Activated CD8-positive, alpha-beta memory T cell treated with anti-CD3 and anti-CD28 coated beads for 24 hours (primary cell): ENCODE measurements at regions not wholly inside any gene's neighbourhood (a gene's known extent, or its start where the extent isn't known, plus 50 kb on each side); places are given as distances from the start of the nearest gene placed in this dataset.

ENCODE experiments used
- DNase-seq: peaks from one replicate; pipeline ENCODE4 v3.0.0-alpha.2; 2020

GRCh38 chr11:134905517-134905916 lies 493.5 kb upstream of the B3GAT1 start:
- DNase-seq: no peak

DNA sequence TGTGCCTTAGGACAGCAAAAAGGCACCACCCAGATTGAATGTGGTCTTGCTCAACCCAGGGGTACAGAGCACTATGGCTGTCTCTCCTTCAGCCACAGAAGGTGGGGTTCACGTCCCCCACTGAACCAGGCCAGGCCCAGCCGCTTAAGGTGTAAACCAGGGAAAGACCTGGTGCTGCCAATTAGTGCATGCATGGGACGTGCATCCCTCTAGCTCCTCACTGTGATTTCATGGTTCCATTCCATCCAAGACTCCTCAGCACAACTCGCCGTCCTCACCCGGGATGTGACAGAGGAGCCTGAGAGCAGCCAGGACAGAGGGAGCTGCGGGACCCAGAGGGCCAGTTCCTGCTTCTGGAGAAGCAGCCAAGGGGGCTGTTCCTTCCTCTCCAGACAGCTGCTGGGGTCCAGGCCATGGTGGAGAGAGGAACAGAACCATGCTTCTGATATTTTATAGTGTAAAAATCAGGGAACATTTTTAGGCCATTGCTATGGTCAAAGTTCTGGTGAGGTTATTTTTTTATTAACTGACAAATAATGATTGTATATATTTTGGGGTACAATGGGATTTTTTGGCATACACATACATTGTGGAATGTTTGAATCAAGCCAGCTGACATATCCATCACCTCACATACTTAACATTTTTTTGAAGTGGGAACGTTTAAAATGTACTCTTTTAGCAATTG lies 492.2 kb upstream of the B3GAT1 start:
- no peak for DNase-seq

DNA sequence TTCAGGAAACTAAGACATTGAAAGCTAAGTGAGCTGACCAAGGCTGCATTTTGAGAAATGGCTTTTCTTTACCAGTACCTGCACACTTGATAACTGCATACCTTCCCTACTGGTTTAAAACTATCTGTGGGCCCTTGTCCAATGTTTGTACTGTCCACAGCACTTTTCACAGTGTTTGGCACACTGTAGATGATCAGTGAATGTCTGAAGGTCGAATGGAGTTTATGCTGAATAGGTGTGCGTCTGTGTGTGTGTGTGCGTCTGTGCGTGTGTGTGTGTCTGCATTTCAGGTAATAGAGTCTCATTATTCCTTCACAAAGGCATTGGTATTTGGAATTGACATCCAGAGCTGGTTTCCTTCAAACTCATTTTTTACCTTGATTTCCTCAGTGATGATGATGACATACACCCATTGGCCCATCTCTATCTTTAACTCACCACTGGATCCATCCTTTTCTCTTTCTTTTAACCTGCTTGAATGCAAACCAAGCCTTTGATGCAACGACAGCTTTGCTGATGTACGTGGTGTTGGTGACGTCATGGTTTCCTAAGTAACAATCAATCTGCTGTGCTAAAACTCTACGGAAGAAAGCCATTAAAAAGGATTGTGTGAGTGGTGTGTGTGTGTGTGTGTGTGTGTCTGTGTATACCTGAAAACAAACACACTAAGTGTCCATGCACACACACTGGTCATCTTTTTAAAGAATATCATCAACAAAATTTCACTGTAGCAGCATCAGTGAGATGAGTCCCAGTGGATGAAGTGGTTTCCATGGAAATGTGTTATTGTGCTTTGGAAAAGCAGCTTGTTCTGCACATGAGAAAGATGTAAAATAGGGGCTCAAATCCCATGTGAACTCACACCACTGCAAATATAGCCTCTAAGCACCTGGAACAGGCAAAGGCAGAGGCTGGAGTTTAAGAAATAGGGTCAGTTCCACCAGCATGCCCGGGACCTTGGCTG lies 490.2 kb upstream of the B3GAT1 start:
- no peak for DNase-seq

GRCh38 chr11:134901542-134901941 lies 489.5 kb upstream of the B3GAT1 start:
- no peak for DNase-seq

GRCh38 chr11:134893810-134894685 lies 482.0 kb upstream of the B3GAT1 start:
- no peak for DNase-seq

GRCh38 chr11:134890446-134890845 lies 478.4 kb upstream of the B3GAT1 start:
- no peak for DNase-seq

- DNase-seq: no peak
Measured at GRCh38 chr11:134889832-134890231, 477.8 kb upstream of the B3GAT1 start.

GRCh38 chr11:134888821-134889220 lies 476.8 kb upstream of the B3GAT1 start:
- no peak for DNase-seq

- no peak for DNase-seq
Measured at GRCh38 chr11:134887896-134888295, 475.9 kb upstream of the B3GAT1 start.

GRCh38 chr11:134883484-134883883 lies 471.4 kb upstream of the B3GAT1 start:
- no peak for DNase-seq

GRCh38 chr11:134882671-134883297 lies 470.7 kb upstream of the B3GAT1 start:
- no peak for DNase-seq

GRCh38 chr11:134882141-134882540 lies 470.1 kb upstream of the B3GAT1 start:
- no peak for DNase-seq

DNA sequence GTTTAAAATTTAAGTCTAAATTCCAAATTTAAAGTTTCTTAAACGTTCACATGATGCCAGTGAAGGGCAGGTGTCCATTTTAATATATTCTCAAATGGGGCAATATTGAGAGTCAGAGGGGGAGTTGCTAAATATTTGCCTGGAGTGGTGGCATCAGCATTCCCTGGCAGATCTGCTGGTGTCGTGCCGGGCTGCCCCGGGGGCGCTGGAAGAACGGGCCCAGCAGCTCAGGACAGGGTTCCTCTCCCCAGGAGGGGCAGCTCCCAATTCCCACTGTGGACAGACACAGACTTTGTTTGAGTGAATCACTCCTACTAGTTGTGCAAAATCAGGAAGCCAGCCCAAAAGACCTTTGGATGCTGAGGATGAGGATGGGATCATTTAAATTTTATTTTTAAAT lies 468.7 kb upstream of the B3GAT1 start:
- no peak for DNase-seq

- no peak for DNase-seq
Measured at GRCh38 chr11:134879931-134880330, 467.9 kb upstream of the B3GAT1 start.

DNA sequence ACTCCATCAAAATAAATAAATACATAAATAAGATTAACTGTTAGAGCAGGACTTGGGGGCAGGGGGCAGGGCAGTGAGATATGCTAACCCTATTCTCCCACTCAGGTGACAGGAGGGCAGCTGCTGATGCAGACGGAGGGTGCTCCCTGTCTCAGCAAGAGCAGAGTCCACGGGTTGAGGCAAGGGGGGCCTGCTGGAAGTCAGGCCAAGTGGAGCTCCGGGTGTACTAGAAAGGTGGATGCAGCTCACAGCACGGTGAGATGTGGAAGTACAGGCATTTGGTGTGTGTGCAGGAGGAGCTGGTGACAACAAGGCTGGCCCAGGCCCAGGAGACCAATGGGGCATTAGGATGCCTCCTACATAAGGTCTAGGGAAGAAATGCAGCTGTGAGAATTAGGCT lies 467.3 kb upstream of the B3GAT1 start:
- no peak for DNase-seq

DNA sequence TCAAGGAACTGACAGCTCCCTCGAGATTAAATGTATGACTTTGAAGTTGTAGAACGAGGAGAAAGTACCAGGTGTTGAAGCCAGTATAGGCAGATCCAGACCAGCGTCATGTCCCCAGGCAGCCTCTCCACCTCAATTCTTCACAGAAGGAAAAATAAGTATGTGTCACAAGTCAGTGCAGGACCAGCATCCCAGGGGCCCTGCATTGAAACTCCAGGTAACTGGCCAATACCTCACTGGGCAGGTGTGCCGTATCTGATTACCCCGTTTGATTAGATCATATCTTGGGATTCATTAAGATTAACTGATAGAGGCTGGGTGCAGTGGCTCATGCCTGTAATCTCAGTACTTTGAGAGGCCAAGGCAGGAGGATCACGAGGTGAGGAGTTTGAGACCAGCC lies 466.7 kb upstream of the B3GAT1 start:
- DNase-seq: no peak

- DNase-seq: no peak
Measured at GRCh38 chr11:134876226-134876625, 464.2 kb upstream of the B3GAT1 start.

GRCh38 chr11:134866981-134867675 lies 455.1 kb upstream of the B3GAT1 start:
- DNase-seq: no peak

DNA sequence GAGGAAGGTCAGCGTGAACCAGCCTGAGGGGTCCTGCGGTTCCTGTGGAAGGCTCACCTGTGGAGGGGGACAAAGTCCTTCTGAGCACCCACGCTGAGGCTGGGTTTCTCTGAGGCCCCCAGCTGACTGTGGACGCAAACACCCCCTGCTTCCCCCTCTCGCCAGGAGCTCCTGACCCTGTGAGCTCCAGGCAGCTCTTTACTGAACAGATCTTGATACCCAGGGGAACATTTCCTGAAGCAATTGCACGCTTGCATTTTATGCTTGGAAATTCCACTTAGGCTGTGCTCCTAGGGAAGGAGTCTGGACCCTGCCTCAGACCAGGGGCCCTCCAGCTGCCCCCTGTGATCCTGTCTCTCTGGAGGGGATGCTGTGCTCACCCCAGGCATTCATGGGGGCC lies 454.2 kb upstream of the B3GAT1 start:
- DNase-seq: no peak

GRCh38 chr11:134864968-134865305 lies 452.9 kb upstream of the B3GAT1 start:
- no peak for DNase-seq

DNA sequence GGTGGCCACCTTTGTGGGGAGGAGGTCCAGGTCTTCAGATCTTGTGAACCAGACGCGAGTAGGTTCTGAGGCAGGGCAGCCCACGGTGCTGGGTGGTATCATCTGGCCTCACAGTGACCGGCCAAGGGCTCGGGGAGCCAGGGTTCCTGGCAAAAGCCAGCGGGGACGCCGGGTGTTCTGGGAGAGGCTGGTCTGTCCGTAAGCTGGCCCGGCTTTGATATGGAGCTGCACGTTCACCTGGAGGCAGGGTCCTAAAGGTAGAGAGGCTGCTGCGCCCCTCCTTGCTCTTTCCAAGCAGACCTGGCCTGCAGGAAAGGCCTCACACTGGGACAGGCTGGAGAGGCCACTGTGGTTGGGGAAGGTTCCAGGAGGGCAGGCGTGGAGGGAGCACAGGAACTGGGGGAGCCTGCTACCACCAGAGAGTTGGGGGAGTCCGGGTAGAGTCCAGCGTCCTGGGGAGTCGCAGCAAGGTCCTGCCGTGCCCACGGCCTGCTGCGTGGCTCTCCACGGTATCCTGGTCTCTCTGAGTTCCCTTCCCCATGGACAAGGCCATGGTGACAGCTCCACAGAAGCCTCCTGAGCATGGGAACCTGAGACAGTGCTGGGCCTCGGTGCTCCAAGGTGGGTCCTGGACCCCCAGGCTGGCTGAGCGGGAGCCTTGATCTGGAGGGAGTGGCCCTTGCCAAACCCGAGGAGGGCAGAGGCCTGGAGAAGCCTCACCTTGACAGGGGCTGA lies 452.4 kb upstream of the B3GAT1 start:
- no peak for DNase-seq
